H9 (cell line): ENCODE measurements at regions not wholly inside any gene's neighbourhood (a gene's known extent, or its start where the extent isn't known, plus 50 kb on each side); places are given as distances from the start of the nearest gene placed in this dataset.

Source experiments
- DNase-seq: peaks from one replicate; pipeline ENCODE4 v3.0.0-alpha.2; 2017
- H2AFZ ChIP-seq: one replicate; pipeline ENCODE4 v1.6.1; 2013; ENCODE audit warnings: mild to moderate bottlenecking, low read length, control low read depth, moderate library complexity
- H2AK5ac ChIP-seq: 2 replicates; pipeline ENCODE4 v1.6.1; 2013; ENCODE audit warnings: low read length, control low read depth, mixed read lengths; ENCODE audit not compliant: insufficient read length
- H2BK120ac ChIP-seq: one replicate; pipeline ENCODE4 v1.6.1; 2013; ENCODE audit warnings: low read depth, mild to moderate bottlenecking, low read length, control low read depth, inconsistent platforms; ENCODE audit not compliant: poor library complexity, severe bottlenecking
- H2BK12ac ChIP-seq: 2 replicates; pipeline ENCODE4 v1.6.1; 2013; ENCODE audit warnings: low read length, control low read depth, mixed read lengths, low read depth; ENCODE audit not compliant: insufficient read length
- H2BK15ac ChIP-seq: 2 replicates; pipeline ENCODE4 v1.6.1; 2013; ENCODE audit warnings: low read depth, low read length, control low read depth
- H2BK20ac ChIP-seq: one replicate; pipeline ENCODE4 v1.6.1; 2013; ENCODE audit warnings: low read depth, mild to moderate bottlenecking, low read length, control low read depth, inconsistent platforms; ENCODE audit not compliant: poor library complexity, severe bottlenecking
- H2BK5ac ChIP-seq: 2 replicates; pipeline ENCODE4 v1.6.1; 2013; ENCODE audit warnings: low read length, control low read depth, mixed read lengths; ENCODE audit not compliant: insufficient read length
- H3K14ac ChIP-seq: 2 replicates; pipeline ENCODE4 v1.6.1; 2013; ENCODE audit warnings: low read length, control low read depth; ENCODE audit not compliant: insufficient read depth
- H3K18ac ChIP-seq: 2 replicates; pipeline ENCODE4 v1.6.1; 2013; ENCODE audit warnings: low read depth, mild to moderate bottlenecking, mixed read lengths, low read length, control low read depth; ENCODE audit not compliant: insufficient read length
- H3K23ac ChIP-seq: 2 replicates; pipeline ENCODE4 v1.6.1; 2013; ENCODE audit warnings: low read length, control low read depth, mixed read lengths, low read depth; ENCODE audit not compliant: insufficient read length
- H3K23me2 ChIP-seq: 2 replicates; pipeline ENCODE4 v1.6.1; 2013; ENCODE audit warnings: low read depth, mild to moderate bottlenecking, mixed read lengths, low read length, control low read depth; ENCODE audit not compliant: insufficient read length, poor library complexity, severe bottlenecking
- H3K27ac ChIP-seq: 2 replicates; pipeline ENCODE4 v1.5.1; 2013; ENCODE audit warnings: low read length, control low read depth, mixed read lengths, low read depth; ENCODE audit not compliant: insufficient read length
- H3K27me3 ChIP-seq: 2 replicates; pipeline ENCODE4 v1.6.1; 2013; ENCODE audit warnings: low read length, control low read depth, inconsistent platforms; ENCODE audit not compliant: insufficient read depth
- H3K4ac ChIP-seq: 2 replicates; pipeline ENCODE4 v1.6.1; 2013; ENCODE audit warnings: low read depth, mild to moderate bottlenecking, control low read depth, inconsistent platforms, low read length, moderate library complexity
- H3K4me1 ChIP-seq: 2 replicates; pipeline ENCODE4 v1.6.1; 2013; ENCODE audit warnings: low read length, control low read depth, inconsistent platforms; ENCODE audit not compliant: insufficient read depth
- H3K4me2 ChIP-seq: 2 replicates; pipeline ENCODE4 v1.6.1; 2013; ENCODE audit warnings: low read length, control low read depth, mixed read lengths; ENCODE audit not compliant: insufficient read length, insufficient read depth
- H3K56ac ChIP-seq: 2 replicates; pipeline ENCODE4 v1.6.1; 2013; ENCODE audit warnings: low read depth, mild to moderate bottlenecking, mixed read lengths, low read length, control low read depth; ENCODE audit not compliant: insufficient read length
- H3K79me1 ChIP-seq: 2 replicates; pipeline ENCODE4 v1.6.1; 2013; ENCODE audit warnings: low read depth, mild to moderate bottlenecking, moderate library complexity, low read length, control low read depth, inconsistent platforms; ENCODE audit not compliant: insufficient read depth, poor library complexity, severe bottlenecking
- H3K79me2 ChIP-seq: 2 replicates; pipeline ENCODE4 v1.6.1; 2013; ENCODE audit warnings: low read length, control low read depth, inconsistent platforms; ENCODE audit not compliant: insufficient read depth
- H3K9ac ChIP-seq: 2 replicates; pipeline ENCODE4 v1.6.1; 2013; ENCODE audit warnings: low read length, control low read depth, mixed read lengths; ENCODE audit not compliant: insufficient read length; ENCODE audit errors: extremely low read depth
- H3K9me3 ChIP-seq: one replicate; pipeline ENCODE4 v1.6.1; 2013; ENCODE audit warnings: low read depth, low read length, inconsistent platforms; ENCODE audit not compliant: control insufficient read depth
- H3T11ph ChIP-seq: one replicate; pipeline ENCODE4 v1.6.1; 2013; ENCODE audit warnings: mild to moderate bottlenecking, low read length, control low read depth, inconsistent platforms
- H4K20me1 ChIP-seq: one replicate; pipeline ENCODE4 v1.6.1; 2013; ENCODE audit not compliant: control insufficient read depth, insufficient read length, insufficient read depth
- H4K5ac ChIP-seq: 2 replicates; pipeline ENCODE4 v1.6.1; 2013; ENCODE audit warnings: low read depth, mild to moderate bottlenecking, mixed read lengths, low read length, control low read depth; ENCODE audit not compliant: insufficient read length
- H4K8ac ChIP-seq: replicated peaks from 2 replicates; pipeline ENCODE4 v1.6.1; 2013; ENCODE audit warnings: low read length, control low read depth, mixed read lengths, low read depth; ENCODE audit not compliant: insufficient read length
- H4K91ac ChIP-seq: 2 replicates; pipeline ENCODE4 v1.6.1; 2013; ENCODE audit warnings: low read depth, mild to moderate bottlenecking, moderate library complexity, mixed read lengths, low read length, control low read depth; ENCODE audit not compliant: insufficient read length
- H3K27ac Mint-ChIP-seq, 3 experiments: 2 replicates in 2 of 3; 3 replicates in 1 of 3; pipeline ENCODE4 v1.8.0; 2020 to 2021; ENCODE audit warnings: mixed read lengths in 3 of 3, mild to moderate bottlenecking in 1 of 3, moderate library complexity in 1 of 3
- H3K27me3 Mint-ChIP-seq: 2 replicates; pipeline ENCODE4 v1.8.0; 2021; ENCODE audit warnings: low read depth, mild to moderate bottlenecking, moderate library complexity, mixed read lengths
- H3K36me3 Mint-ChIP-seq, 3 experiments: 2 replicates in 2 of 3; 3 replicates in 1 of 3; pipeline ENCODE4 v1.8.0; 2020 to 2021; ENCODE audit warnings: low read depth in 3 of 3, mixed read lengths in 3 of 3; ENCODE audit not compliant: insufficient read depth in 1 of 3
- H3K4me1 Mint-ChIP-seq, 2 experiments: 2 replicates each; pipeline ENCODE4 v1.8.0; 2020; ENCODE audit warnings: mixed read lengths in 2 of 2
- H3K4me3 Mint-ChIP-seq, 2 experiments: 2 replicates in 1 of 2; 3 replicates in 1 of 2; pipeline ENCODE4 v1.8.0; 2020 to 2021; ENCODE audit warnings: mild to moderate bottlenecking in 2 of 2, mixed read lengths in 2 of 2, moderate library complexity in 1 of 2
- H3K9me3 Mint-ChIP-seq, 2 experiments: 2 replicates in 1 of 2; 3 replicates in 1 of 2; pipeline ENCODE4 v1.8.0; 2020; ENCODE audit warnings: mild to moderate bottlenecking in 2 of 2, mixed read lengths in 2 of 2, moderate library complexity in 1 of 2
- WGBS: extraction: QIAGEN DNeasy Blood & Tissue Kit; methylation state at CpG from one replicate; pipeline ENCODE4 v1.1.7; 2013; ENCODE audit warnings: missing lambda C conversion rate, low lambda C conversion rate, mixed read lengths; ENCODE audit not compliant: insufficient read length; ENCODE audit errors: extremely low coverage; 5-methylcytosine and 5-hydroxymethylcytosine counted together
- TF ChIP-seq, protein P1 (sequence below): fragments of 200-600 bp; sonication (generic); conservative IDR thresholded peaks from 3 replicates; pipeline ENCODE4 v1.8.0; 2021; ENCODE audit warnings: antibody characterized with exemption, mild to moderate bottlenecking

DNA sequence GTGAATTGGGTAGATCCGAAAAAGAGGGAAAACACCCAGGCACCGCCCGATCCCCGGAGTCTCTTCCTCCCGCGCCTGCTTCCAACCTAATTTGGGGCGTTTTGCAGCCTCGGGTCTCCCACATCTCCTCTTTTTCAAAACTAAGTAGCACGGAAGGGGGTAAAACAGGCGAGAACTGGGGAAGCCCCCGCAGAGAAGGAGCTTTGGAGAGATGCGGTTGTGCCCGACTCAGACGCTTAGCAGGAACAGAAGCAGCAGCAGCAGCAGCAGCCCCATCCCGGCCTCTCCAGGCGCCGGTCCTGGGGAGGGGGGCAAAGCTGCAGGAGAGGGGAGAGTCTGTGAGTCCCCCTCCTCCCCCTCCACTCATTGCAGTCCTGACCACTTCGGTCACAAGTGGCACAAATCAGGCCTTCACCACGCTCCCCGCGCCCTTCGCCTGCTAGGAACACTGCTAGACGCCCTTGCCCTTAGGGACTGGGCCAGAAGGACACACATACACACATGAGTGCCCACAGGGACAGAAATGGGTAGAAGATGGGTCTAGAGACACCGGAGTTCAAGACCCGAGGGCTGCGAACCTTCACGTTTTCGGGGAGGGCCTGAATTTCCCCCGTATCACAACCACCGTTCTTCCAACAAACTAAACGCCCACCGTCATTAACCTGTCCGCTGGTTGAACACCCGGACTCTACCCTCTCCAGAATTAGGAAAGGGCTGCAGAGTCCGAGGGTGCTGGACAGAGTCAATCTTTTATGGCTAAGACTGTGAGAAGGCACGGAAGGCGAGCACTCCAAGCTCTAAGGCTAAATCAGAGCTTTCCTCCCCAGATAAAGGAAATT lies 98.3 kb upstream of the HSD17B12 start:
- H4K5ac ChIP-seq = no peak overlapping the region
- TF ChIP-seq, protein P1, sequence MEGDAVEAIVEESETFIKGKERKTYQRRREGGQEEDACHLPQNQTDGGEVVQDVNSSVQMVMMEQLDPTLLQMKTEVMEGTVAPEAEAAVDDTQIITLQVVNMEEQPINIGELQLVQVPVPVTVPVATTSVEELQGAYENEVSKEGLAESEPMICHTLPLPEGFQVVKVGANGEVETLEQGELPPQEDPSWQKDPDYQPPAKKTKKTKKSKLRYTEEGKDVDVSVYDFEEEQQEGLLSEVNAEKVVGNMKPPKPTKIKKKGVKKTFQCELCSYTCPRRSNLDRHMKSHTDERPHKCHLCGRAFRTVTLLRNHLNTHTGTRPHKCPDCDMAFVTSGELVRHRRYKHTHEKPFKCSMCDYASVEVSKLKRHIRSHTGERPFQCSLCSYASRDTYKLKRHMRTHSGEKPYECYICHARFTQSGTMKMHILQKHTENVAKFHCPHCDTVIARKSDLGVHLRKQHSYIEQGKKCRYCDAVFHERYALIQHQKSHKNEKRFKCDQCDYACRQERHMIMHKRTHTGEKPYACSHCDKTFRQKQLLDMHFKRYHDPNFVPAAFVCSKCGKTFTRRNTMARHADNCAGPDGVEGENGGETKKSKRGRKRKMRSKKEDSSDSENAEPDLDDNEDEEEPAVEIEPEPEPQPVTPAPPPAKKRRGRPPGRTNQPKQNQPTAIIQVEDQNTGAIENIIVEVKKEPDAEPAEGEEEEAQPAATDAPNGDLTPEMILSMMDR = no peak
- H3K23me2 ChIP-seq = peaks cover 24% of the 10 kb centered on the region
- H2BK12ac ChIP-seq = no peak overlapping the region
- no peaks in the 10 kb centered on the region for H3K79me1 ChIP-seq
- no peak overlapping the region for H3K14ac ChIP-seq
- no peaks in the 10 kb centered on the region; a peak in 1 of 7 replicates for H3K36me3 Mint-ChIP-seq
- H3K9me3 Mint-ChIP-seq = no peaks in the 10 kb centered on the region; a peak in 1 of 5 replicates
- H3K4me1 ChIP-seq = no peaks in the 10 kb centered on the region
- H4K8ac ChIP-seq = no peak overlapping the region
- H3K18ac ChIP-seq = no peak overlapping the region
- H3K79me2 ChIP-seq = no peaks in the 10 kb centered on the region
- no peaks in the 10 kb centered on the region for H4K20me1 ChIP-seq
- no peak overlapping the region for H2AFZ ChIP-seq
- H2BK5ac ChIP-seq = no peak overlapping the region
- no peak overlapping the region for H3K4ac ChIP-seq
- H3K9ac ChIP-seq = no peak overlapping the region
- no peak overlapping the region for H2BK15ac ChIP-seq
- no peak overlapping the region for H4K91ac ChIP-seq
- H3K23ac ChIP-seq = no peak overlapping the region
- H2BK120ac ChIP-seq = no peak overlapping the region
- peaks cover 95% of the 10 kb centered on the region for H3K27me3 Mint-ChIP-seq
- WGBS = no CpG with 5 or more reads among the region's 37 CpGs
- H3K4me1 Mint-ChIP-seq = peaks cover 20 to 47% of the 10 kb centered on the region in 2 experiments
- DNase-seq = no peak
- H3K4me2 ChIP-seq = peak overlapping the region; percentile 61
- peak overlapping the region; percentile 76 to 92 for H3K4me3 Mint-ChIP-seq
- H3K27me3 ChIP-seq = peaks cover 57% of the 10 kb centered on the region
- no peak overlapping the region for H2AK5ac ChIP-seq
- no peak overlapping the region for H3K27ac Mint-ChIP-seq
- no peak overlapping the region for H3K27ac ChIP-seq
- H3T11ph ChIP-seq = no peak overlapping the region
- H3K56ac ChIP-seq = no peak overlapping the region
- H2BK20ac ChIP-seq = no peak overlapping the region
- no peaks in the 10 kb centered on the region for H3K9me3 ChIP-seq
